ENCODE measurements at regions not wholly inside any gene's neighbourhood (a gene's known extent, or its start where the extent isn't known, plus 50 kb on each side); places are given as distances from the start of the nearest gene placed in this dataset.
"Not testable (repeated sequence)": the region's sequence is repeated elsewhere in the genome, so short reads cannot be mapped to it uniquely, and the experiment has no call there.

- H3K4me1 ChIP-seq: no peaks in the 10 kb centered on the region
- no peaks in the 10 kb centered on the region for H3K9me3 ChIP-seq
- intact Hi-C loops (cut with DNase I; ENCODE audit: low total_unique reads): no loop called here
- H3K27me3 ChIP-seq: no peaks in the 10 kb centered on the region
- H3K4me3 ChIP-seq: no peak overlapping the region
- H3K36me3 ChIP-seq: no peaks in the 10 kb centered on the region
- H3K27ac ChIP-seq: no peak overlapping the region
- no peak for DNase-seq
- TF ChIP-seq CTCF (IDR thresholded peaks at IDR 0.05) (no peak), POLR2A (IDR thresholded peaks at IDR 0.05) (no peak)
Measured at GRCh38 chr5:131107128-131107527, 57.9 kb downstream of the HINT1 start.

- TF ChIP-seq CTCF (IDR thresholded peaks at IDR 0.05): no peak
- TF ChIP-seq POLR2A (IDR thresholded peaks at IDR 0.05): no peak
- no peak for DNase-seq
- Histone ChIP-seq H3K9me3 (no peaks in the 10 kb centered on the region), H3K27ac (no peak overlapping the region), H3K36me3 (no peaks in the 10 kb centered on the region), H3K4me3 (no peak overlapping the region), H3K27me3 (no peaks in the 10 kb centered on the region), H3K4me1 (no peaks in the 10 kb centered on the region)
- intact Hi-C loops (cut with DNase I; ENCODE audit: low total_unique reads): no loop called here
Measured at GRCh38 chr5:131104169-131104808, 60.8 kb downstream of the HINT1 start.

- Histone ChIP-seq H3K4me1 (no peaks in the 10 kb centered on the region), H3K9me3 (no peaks in the 10 kb centered on the region), H3K36me3 (no peaks in the 10 kb centered on the region), H3K27me3 (no peaks in the 10 kb centered on the region), H3K27ac (no peak overlapping the region), H3K4me3 (no peak overlapping the region)
- DNase-seq: no peak
- intact Hi-C loops (cut with DNase I; ENCODE audit: low total_unique reads): no loop called here
- TF ChIP-seq CTCF (IDR thresholded peaks at IDR 0.05): no peak
Measured at GRCh38 chr5:131096774-131097710, 68.0 kb downstream of the HINT1 start.

- not testable (repeated sequence) for DNase-seq
Measured at GRCh38 chr5:131095561-131095960, 69.5 kb downstream of the HINT1 start.

GRCh38 chr5:131084436-131084835 is 80.6 kb downstream of the HINT1 start:
- Histone ChIP-seq H3K36me3 (no peaks in the 10 kb centered on the region), H3K27ac (no peak overlapping the region), H3K4me1 (no peaks in the 10 kb centered on the region), H3K27me3 (no peaks in the 10 kb centered on the region), H3K4me3 (no peak overlapping the region), H3K9me3 (no peaks in the 10 kb centered on the region)
- DNase-seq: no peak
- intact Hi-C loops (cut with DNase I; ENCODE audit: low total_unique reads): no loop called here
- TF ChIP-seq CTCF (IDR thresholded peaks at IDR 0.05) (no peak), POLR2A (IDR thresholded peaks at IDR 0.05) (no peak)

More at GRCh38 chr5:131095561-131095960, 69.5 kb downstream of the HINT1 start:
- H3K27me3 ChIP-seq; intact Hi-C loops (cut with DNase I; ENCODE audit: low total_unique reads); H3K36me3 ChIP-seq; H3K4me3 ChIP-seq; H3K9me3 ChIP-seq; H3K4me1 ChIP-seq; H3K27ac ChIP-seq: not testable (repeated sequence)

All from uterus (tissue), 3 donors.